Uterus (tissue), 2 donors: ENCODE measurements at regions not wholly inside any gene's neighbourhood (a gene's known extent, or its start where the extent isn't known, plus 50 kb on each side); places are given as distances from the start of the nearest gene placed in this dataset.

Source experiments
- CTCF ChIP-seq, 4 experiments: fragments of 200-600 bp in 2 of 4; fragments of 450-650 bp in 2 of 4; sonication (generic) in 2 of 4; IDR thresholded peaks; one replicate each; pipeline ENCODE4 v1.5.1; 2016 to 2019; ENCODE audit warnings: antibody characterized with exemption in 4 of 4, mild to moderate bottlenecking in 2 of 4, moderate library complexity in 1 of 4
- POLR2A ChIP-seq, 2 donors: fragments of 450-650 bp; IDR thresholded peaks; one replicate each; pipeline ENCODE4 v1.6.1; 2016; ENCODE audit warnings: antibody characterized with exemption in 2 of 2, mild to moderate bottlenecking in 1 of 2, moderate library complexity in 1 of 2

DNA sequence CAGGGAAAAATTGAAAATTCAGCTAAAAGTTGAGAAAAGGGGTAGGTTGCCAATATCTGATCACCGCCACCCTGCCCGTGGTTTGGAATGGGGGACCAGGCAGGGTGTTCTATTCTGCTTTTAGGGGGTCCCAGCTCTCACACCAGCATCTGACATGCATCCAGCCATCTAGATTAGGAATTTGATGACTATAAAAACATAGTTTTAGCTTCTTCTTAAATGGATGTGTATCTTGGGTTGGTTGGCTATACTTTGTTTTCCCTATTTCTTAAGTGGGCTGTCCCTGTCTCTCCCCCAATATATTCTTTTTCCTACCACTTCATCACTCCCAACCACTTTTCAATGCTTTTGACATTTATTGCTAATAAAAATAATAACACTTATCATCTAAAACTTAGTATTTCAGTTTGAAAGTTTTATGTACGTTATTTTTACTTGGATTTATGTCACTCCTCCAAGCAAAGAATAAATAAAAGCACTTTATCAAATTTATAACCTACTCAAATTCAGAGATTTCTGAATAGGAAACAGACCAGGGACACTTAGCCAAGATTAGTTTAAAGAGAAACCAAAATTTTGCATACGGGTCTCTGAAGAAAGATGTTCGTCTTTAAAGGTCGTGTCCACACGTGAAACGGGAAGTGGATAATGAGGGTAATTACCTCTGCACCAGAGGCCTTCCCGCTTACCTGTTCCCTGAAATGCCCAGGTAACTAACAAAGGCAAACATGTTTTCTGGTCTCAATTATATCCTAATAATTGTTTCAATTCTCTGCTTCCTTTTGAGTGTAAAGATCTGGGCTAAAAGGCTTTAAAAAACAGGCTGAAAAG lies 233.2 kb upstream of the AUTS2 start:
- no peak for TF ChIP-seq CTCF (IDR thresholded peaks at IDR 0.05)
- TF ChIP-seq POLR2A (IDR thresholded peaks at IDR 0.05) = no peak
